ENCODE measurements at regions not wholly inside any gene's neighbourhood (a gene's known extent, or its start where the extent isn't known, plus 50 kb on each side); places are given as distances from the start of the nearest gene placed in this dataset.

DNA sequence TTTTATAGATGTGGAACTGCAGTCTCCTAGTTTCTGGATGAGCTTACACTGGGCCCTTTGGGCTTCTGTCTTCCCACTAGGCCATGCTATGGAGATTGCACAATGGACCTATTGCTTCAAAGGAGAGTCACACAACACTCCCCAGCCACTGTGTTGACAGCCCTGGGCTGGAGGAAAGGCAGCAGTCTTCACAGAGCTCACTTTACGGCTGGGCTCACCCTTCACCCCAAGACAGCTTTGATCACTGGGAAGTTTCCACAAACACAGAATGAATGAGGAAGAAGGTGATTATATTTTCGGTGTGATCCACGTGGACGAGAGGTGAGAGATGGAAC lies 92.7 kb upstream of the GDF10 start:
- TF ChIP-seq, protein P1, sequence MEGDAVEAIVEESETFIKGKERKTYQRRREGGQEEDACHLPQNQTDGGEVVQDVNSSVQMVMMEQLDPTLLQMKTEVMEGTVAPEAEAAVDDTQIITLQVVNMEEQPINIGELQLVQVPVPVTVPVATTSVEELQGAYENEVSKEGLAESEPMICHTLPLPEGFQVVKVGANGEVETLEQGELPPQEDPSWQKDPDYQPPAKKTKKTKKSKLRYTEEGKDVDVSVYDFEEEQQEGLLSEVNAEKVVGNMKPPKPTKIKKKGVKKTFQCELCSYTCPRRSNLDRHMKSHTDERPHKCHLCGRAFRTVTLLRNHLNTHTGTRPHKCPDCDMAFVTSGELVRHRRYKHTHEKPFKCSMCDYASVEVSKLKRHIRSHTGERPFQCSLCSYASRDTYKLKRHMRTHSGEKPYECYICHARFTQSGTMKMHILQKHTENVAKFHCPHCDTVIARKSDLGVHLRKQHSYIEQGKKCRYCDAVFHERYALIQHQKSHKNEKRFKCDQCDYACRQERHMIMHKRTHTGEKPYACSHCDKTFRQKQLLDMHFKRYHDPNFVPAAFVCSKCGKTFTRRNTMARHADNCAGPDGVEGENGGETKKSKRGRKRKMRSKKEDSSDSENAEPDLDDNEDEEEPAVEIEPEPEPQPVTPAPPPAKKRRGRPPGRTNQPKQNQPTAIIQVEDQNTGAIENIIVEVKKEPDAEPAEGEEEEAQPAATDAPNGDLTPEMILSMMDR (IDR thresholded peaks at IDR 0.05): no peak
- no peak for TF ChIP-seq POLR2A (IDR thresholded peaks at IDR 0.05)
- no peak overlapping the region for H3K27ac ChIP-seq
- no peaks in the 10 kb centered on the region for H3K4me1 ChIP-seq
- no peak overlapping the region for H3K4me3 ChIP-seq
- H3K9me3 ChIP-seq: peaks cover 0 to 5% (median 0%) of the 10 kb centered on the region in 3 donors
- no peaks in the 10 kb centered on the region for H3K36me3 ChIP-seq
- intact Hi-C loops (cut with DNase I): no loop called here
- 67 to 79% methylated on average over 4 of the region's 4 CpGs for WGBS, 2 donors
- no peak for DNase-seq
- H3K27me3 ChIP-seq: no peaks in the 10 kb centered on the region

DNA sequence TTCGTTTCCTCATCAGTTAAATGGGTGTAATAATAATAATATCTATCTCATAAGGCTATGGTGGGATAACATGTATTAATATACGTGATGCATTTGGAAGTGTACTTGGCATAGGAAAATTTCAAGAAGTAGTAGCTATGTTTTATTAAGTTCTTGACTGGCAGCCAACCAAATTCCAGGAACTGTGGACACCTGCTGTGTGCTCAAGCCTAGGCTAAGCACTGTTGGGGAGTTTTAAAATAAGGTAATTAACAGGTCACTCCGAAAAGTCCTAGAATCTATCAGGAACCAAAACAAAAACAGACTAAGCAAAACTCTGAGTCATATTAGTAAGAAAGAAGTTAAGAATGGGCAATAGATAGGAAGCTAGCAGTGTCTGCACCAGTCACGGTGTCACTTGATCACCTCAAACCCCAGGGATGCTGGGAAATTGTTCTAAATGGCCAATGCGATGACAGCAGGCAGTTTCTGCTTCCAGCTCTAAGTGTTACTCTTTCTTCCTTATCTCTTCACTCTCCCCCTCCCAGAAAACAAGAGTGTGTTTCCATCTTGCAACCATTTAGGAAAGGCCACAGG lies 92.0 kb upstream of the GDF10 start:
- 80% methylated on average over 5 of the region's 5 CpGs for WGBS, 2 donors
- no peak overlapping the region for H3K4me3 ChIP-seq
- H3K36me3 ChIP-seq: no peaks in the 10 kb centered on the region
- no peak overlapping the region for H3K27ac ChIP-seq
- intact Hi-C loops (cut with DNase I): no loop called here
- peaks cover 0 to 10% (median 0%) of the 10 kb centered on the region in 3 donors for H3K9me3 ChIP-seq
- DNase-seq: no peak
- no peaks in the 10 kb centered on the region for H3K27me3 ChIP-seq
- no peak for TF ChIP-seq POLR2A (IDR thresholded peaks at IDR 0.05)
- TF ChIP-seq, protein P1 (IDR thresholded peaks at IDR 0.05): no peak
- no peaks in the 10 kb centered on the region for H3K4me1 ChIP-seq

DNA sequence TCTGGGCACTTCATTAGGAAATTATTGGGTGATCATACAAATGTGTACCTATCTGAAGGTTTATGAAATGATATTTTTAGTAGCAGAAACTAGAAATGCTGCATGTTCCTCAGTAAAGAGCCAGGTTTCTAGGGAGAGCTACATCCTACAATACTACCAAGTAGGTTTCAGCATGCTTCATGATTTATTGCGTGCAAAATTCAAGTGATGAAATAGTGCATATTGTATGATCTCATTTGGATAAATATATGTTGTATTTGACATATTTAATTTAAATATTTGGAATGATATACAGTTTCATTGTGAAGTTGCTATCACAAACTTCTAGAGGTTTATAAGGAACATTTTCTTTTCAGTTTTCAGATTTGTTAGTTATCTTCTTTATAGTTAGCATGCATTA lies 90.5 kb upstream of the GDF10 start:
- Histone ChIP-seq H3K4me1 (no peaks in the 10 kb centered on the region), H3K27ac (no peak overlapping the region), H3K4me3 (no peak overlapping the region), H3K36me3 (no peaks in the 10 kb centered on the region), H3K27me3 (no peaks in the 10 kb centered on the region), H3K9me3 (peaks cover 0 to 10% (median 0%) of the 10 kb centered on the region in 3 donors)
- TF ChIP-seq POLR2A (IDR thresholded peaks at IDR 0.05): no peak
- TF ChIP-seq, protein P1 (IDR thresholded peaks at IDR 0.05): no peak
- WGBS, 2 donors: 64 to 70% methylated on average over 1 of the region's 1 CpG
- intact Hi-C loops (cut with DNase I): no loop called here
- DNase-seq: no peak

DNA sequence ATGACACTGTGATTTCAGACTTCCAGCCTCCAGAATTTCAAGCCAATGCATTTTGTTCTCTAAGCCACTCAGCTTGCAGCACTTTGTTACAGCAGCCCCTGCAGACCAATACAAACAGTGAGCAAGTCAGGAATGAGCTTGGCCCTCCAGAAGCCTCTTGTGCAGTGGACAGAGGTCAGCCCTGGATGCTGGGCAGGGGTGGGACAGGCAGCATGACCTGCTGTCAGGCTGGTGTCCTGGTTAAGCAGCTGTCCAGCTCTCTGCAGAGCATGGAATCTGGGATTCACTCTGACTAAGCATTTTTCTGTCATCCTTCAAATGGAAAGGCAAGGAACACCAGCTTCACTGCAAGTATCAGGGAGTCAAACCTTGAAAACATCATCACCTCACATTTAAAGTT lies 85.5 kb upstream of the GDF10 start:
- H3K9me3 ChIP-seq: peaks cover 0 to 10% (median 0%) of the 10 kb centered on the region in 3 donors
- no peak overlapping the region for H3K27ac ChIP-seq
- H3K27me3 ChIP-seq: peaks cover 0 to 10% (median 0%) of the 10 kb centered on the region in 4 donors
- no peak for TF ChIP-seq POLR2A (IDR thresholded peaks at IDR 0.05)
- TF ChIP-seq, protein P1 (IDR thresholded peaks at IDR 0.05): no peak
- DNase-seq: no peak
- H3K4me1 ChIP-seq: no peaks in the 10 kb centered on the region
- H3K4me3 ChIP-seq: no peak overlapping the region
- H3K36me3 ChIP-seq: no peaks in the 10 kb centered on the region
- intact Hi-C loops (cut with DNase I): no loop called here

DNA sequence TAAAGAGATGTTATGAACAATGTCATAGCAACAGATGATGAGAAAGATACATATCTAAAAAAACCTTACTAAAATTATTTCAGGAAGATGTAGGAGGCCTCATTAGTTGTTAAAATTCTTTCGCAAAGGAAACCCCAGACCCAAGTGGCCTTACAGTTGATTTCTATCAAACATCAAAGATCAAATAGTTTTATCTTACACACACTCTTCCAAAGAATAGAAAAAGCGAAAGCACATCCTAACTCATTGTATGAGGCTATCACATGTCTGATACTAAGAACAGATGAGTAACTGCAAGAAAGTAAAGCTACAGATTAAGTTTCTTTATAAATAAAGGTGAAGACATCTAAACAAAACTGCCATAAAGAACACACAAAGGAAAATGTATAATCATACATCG lies 82.9 kb upstream of the GDF10 start:
- 49 to 57% methylated on average over 3 of the region's 3 CpGs for WGBS, 2 donors
- H3K9me3 ChIP-seq: peaks cover 0 to 6% (median 0%) of the 10 kb centered on the region in 3 donors
- TF ChIP-seq, protein P1 (IDR thresholded peaks at IDR 0.05): no peak
- no peak for TF ChIP-seq POLR2A (IDR thresholded peaks at IDR 0.05)
- no peak overlapping the region for H3K4me3 ChIP-seq
- no peaks in the 10 kb centered on the region for H3K4me1 ChIP-seq
- intact Hi-C loops (cut with DNase I): no loop called here
- no peaks in the 10 kb centered on the region for H3K36me3 ChIP-seq
- DNase-seq: no peak
- H3K27me3 ChIP-seq: peaks cover 0 to 10% (median 0%) of the 10 kb centered on the region in 4 donors
- no peak overlapping the region for H3K27ac ChIP-seq
